HPDE6-E6E7 (cell line): ENCODE measurements at regions not wholly inside any gene's neighbourhood (a gene's known extent, or its start where the extent isn't known, plus 50 kb on each side); places are given as distances from the start of the nearest gene placed in this dataset.

ENCODE experiments used
- DNase-seq: peaks from one replicate; pipeline ENCODE4 v3.0.0; 2011; ENCODE audit warnings: missing footprints; ENCODE audit errors: extremely low spot score

DNA sequence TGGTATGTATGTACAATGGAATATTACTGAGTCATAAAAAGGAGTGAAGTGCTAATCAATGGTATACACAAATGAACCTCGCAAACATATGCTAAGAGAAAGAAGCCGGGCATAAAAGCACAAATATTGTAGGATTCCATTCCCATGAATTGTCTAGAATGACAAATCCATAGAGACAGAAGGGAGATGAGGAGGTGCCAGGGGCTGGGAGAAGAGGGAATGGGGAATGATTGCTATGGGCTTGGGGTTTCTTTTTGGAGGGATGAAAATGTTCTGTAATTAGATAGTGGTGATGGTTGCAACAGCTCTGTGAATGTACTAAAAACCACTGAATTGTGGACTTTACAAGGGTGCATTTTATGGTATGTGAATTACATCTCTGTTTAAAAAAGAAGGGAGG, 73.5 kb downstream of the GLI2 start:
- DNase-seq, result no peak

DNA sequence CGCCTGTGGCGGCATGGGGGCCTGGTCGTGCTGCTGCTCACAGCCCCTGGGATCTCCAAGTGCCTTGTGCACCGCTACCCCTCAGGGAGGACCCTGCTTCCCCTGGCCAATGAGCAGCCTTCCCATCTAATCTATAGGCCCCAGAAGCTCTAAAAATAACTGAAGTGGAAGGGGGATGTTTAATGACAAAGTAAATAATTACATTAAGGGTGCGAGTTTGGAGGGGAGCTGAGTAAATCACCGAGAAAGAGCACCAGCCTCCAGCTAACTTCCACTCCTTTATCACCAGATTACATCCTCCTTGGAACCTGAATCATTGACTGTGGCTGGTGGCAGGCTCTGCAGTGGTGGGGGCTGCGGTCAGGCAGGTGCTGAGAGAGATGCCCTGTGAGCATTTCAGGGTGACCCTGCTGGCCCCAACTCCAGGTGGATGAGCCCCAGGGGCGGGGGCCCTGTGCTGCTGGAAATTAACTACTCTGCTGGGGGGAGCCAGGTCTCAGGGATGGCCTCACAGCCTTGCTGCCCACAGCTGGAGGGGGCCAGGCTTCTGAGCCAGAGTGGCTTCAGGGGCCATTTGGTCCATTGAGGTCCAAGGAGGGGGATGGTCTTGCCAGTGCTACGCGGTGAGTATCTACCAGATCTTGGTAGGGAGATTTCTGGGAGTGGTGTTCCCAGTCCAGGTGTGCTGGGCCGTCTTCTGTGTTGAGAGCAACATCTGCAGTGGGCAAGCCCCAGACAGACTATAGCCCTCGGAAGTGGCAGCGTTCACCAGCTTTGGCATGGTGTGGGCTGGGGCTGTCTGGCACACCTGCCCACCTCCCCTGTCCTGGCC, 74.2 kb downstream of the GLI2 start:
- no peak for DNase-seq

DNA sequence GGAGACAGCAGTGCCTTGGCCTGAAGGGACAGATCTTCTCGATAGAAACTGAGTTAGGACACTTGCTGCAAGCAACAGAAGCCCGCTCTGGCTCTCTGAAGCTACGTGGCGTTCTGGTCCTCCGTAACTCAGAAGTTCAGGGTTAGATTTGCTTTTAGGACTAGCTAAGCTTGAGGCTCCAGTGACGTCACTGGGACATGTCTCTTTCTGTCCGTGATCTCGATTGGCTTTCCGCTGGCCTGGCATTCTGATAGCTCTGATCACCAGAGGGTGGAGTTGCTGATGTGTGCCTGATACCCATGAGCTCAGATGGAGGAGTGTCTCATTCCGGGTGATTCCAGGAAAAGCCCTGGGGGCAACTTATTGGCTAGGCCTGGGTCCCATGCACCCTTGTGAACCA, 75.0 kb downstream of the GLI2 start:
- DNase-seq, result no peak

DNA sequence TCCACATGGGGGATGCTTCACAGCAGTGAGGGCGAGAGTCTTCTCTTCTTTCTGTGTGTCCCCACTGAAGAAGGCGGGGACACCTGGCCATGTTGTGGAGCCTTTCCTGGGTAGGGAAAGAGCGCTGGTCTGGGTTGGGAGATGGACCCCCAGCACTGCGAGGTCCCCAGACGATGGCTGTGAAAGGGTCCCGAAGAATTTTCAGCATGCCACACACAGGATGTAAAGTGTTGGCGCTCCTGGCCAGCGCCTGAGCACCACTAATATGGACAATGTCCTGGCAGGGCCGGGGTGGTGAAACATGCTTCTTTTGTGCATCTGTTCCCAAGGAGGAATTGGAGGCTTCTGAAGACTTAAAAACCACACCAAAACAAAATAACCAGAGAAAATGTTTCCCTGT, 77.2 kb downstream of the GLI2 start:
- no peak for DNase-seq

DNA sequence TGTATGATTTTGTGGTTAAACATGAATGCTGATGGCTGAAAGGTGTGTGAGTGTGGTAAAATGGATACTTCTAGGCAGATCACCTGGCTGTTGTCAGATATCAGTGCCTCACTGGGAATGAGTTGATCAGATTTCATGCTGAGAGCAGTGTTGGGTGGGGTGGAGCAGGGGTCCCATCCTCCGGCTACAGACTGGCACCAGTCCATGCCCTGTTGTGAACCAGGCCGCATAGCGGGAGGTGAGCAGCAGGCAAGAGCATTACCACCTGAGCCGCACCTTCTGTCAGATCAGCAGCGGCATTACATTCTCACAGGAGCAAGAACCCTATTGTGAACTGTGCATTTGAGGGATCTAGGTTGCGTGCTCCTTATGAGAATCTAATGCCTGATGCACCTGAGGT, 78.7 kb downstream of the GLI2 start:
- DNase-seq, result no peak

DNA sequence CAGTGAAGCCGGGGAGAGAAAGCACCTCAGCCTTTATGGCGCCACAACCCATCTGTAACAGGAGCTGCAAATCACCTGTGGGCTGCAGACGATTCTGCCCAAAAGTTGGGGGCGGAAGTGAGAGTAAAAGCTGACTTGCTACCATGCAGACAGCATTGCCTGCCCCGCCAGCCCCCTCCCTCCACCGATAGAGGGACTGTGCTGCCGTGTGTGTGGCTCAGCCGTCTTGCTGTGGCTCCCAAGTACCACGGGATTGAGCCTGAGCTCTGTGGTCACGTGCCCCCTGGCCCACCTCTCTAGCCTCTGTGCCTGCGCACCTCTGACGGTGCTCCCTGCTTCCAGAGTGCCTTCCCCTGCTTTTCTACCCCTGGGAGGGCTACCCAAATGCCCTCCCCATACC, 79.6 kb downstream of the GLI2 start:
- no peak for DNase-seq

DNA sequence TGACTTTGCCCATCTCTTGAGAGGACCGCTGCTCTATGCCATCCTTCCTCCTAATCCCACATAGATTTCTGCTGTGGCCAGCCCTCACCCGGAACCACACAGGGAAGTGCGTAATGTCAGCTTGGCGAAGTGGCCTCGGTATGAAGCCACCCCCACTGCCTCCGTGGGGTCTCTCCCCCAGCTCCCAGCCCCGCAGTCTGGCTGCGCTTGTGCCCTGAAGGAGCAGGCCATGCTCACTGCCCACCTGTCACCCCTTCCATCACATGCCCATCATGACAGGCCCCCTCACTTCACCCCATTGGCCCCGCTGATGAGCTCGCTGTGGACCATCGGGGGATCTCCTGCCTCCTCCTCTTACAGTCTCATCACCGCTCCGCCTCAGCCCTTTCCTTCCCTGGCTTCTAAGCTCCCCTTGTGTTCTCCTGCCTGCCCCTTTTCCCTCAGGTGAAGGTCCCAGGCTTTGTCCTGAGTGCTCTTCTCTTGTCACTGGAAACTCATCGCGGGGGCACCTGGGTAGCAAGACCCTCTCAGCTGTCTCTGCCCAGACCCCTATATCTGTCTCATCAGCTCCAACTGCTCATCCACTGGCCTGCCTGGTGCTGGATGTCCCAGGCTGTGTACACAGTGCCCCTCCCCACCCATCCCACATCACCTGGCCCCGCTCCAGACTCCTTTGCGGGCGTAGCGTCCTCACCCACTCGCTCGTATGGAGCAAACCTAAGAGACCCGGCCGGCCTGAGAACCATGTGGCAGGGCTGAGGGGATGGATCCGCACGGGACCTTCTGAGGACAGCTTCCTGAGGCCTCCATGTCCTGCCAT, 81.7 kb downstream of the GLI2 start:
- no peak for DNase-seq

DNA sequence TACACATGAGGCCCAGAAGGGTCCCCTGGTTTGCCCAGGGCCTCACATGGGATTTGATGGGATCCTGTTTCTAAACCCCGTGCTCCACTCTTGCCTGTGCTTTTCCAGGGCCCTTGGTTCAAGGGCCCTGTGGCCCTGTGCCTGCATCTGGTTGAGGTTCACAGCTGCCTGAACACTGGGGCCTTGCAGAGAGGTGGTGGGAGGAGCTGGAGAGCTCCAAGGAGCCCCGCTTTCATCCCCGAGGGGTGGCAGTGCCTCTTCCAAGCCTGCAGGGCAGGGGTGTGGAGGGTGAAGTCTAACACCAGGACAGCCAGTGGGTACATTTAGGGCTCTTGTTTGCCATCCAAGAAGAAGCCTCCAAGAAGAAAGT, 82.3 kb downstream of the GLI2 start:
- DNase-seq, result no peak

DNA sequence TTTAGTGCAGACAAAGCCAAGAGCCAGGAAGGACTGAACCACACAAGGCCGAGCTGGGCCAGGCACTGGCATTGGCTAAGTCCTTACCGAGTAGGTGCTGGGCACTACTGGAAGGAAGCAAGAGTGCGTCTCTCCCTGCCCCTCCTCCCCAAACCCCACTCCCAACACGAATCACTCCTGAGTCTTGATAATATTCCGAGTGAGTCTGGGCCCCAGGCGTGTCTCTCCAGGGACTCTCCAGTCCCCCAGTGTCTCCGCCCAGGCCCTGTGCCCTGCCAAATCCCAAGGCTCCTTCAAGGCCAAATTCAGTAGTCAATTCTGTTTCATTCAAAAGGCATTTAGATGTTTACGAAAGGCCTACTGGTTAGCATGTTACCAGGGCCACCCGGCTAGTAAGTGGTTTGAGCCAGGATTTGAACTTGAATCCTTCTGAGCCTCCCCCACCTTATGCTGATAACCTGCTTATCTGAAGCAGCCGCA, 82.8 kb downstream of the GLI2 start:
- DNase-seq, result no peak

DNA sequence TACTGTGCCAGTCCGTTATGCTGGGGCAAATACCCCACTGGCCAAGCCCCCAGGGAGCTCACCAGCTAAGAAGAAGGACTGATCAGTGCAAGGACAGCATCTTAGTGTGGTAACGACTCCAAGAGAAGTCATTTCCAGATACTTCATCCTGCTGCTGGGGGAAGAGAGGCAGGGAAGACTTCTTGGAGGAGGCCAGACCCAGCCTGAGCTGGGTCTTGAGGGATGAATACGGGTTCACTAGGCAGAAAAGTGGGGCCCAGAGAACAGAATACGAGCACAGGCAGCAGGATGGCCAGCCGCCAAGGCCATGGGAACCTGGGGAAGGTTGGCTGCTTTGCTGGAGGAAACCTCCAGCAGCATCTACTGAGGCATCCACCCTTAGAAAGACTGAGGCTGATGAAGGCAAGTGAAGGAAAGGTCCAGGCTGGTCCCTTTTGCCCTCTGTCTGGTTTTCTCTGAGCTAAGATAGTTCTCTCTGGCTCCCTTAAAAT, 84.1 kb downstream of the GLI2 start:
- no peak for DNase-seq

DNA sequence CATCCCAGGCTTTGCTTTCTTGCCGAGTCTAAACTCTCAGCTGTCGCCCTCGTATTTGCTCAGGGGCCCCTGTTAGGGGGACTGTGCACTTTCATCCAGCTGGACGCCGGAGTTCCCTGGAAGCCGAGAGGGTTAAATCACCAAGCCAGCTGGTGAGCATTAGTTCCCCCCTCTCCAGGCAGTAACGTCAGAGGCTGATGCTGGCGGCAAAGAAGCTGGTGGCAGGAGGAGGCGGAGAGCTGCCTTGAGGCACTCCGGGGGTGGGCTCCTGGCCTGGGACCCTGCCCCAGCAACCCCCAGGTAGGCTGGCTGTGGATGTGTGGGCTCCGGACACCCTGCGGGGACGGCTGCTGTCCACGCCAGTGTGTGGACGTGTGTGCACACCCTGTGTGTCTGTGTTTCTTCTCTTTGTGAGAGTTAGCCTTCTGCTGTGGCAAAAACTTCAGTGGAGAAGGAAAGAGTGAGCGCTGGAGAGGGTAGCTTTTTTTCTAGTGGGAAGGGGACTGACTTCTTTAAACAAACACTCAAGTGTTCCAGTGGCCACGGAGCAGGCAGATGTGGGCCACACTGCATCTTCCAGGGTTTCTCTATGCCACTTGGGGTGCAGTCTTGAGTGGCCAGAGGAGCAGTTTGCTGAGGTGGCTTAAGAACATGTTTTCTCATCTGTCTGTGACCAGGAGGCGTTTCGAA, 84.7 kb downstream of the GLI2 start:
- no peak for DNase-seq

DNA sequence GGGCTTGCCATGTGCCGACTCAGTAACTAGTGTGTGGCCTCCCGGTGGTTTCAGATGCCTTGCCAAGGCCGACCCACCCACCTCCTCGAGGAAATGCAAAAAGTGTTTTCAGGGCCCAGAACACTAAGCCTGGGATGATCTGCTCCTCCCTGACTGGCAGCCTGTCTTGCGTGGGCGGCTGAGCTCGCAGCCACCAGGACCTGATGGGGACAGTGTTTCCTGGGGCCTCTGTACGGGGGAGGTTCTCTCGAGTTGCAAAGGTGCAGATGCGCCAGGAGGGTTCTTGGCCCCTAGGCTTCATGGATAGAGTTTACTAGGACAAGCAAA, 85.2 kb downstream of the GLI2 start:
- no peak for DNase-seq

DNA sequence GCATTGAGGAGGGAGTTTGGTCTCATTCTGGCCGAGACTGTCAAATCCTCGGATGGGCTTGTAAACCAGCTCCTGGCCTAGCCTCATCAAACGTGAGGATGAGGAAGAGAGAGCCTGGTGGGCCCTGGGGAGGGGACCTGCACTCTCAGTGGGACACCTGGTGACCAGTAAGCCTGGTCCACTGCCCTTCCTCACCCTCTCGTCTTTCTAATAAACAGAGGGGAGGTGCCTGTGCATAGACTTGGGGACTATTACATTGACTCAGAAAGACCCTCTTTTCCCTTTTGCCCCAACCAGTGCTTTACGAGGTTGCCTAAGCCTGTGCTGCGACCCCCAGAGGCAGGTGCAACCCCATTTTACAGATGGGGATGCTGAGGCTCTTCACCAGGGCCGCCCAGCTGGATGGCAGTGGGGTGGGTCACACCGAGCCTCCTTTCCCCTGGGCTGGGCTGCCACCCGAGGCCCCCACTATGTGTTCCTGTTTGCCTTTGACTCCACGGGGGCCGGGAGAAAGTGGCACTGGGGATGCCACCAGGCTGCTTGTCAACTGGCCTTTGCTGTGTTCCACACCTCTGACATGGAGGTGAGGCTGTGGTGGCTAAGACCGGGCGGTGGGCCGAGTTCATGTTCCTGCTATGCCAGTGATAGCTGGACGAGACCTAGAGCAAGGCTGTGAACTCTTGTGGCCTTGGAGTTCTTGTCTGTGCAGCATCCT, 85.9 kb downstream of the GLI2 start:
- DNase-seq, result no peak

DNA sequence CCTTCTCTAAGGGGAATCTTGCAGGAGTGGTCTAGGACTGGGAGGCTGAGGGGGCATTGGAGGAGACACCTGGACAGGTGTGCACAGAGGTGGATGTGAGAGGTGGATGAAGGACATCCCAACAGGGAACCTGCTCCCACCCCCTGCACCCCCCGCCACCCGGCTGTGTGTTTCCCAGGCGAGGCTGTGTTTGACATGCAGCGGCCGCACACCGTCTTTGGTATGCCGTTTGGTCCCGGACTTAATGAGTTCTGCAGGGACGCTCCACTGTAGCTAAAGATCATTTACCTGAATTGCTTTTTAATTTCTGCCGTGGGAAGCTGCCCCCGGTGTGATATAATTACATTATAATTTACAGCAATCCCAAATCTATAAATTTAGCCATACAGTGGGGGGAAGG, 87.3 kb downstream of the GLI2 start:
- no peak for DNase-seq

DNA sequence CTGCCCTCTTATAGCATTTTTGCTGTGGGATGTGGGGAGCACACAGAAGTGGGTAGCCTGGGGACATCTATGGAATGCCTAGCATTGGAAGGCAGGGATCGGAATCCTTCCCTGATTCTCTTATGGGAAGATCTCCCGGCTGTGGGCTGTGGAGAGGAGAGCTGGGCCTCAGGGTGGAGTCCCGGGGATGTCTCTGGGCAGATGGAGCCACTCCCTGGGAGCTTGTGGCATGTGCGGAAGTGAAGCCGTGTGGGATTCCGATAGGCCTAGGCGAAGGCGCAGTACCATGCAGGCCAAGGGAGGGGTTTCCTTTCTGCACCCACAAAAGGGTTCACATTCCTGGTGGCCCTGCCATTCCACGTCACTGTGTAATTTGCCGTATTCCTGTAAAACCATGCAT, 87.9 kb downstream of the GLI2 start:
- no peak for DNase-seq

DNA sequence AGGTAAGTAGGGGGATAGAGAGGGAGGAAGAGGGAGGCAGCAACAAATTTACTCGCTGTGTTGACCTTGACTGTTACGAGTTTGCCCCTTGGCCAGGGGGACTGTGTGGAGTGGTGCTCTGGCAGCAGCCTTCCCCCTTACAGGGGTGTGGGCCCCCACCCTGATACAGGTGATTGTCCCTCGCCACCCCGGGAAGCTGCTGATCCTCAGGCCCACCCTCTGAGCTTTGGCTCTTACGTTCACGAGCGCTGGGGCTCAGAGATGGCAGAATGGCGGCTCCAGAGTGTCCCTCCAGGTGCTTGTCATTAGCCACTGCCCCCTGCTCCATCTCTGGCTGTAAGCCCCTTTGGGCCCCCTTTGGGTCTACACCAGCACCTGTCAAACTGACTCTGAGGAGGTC, 88.6 kb downstream of the GLI2 start:
- DNase-seq, result no peak

DNA sequence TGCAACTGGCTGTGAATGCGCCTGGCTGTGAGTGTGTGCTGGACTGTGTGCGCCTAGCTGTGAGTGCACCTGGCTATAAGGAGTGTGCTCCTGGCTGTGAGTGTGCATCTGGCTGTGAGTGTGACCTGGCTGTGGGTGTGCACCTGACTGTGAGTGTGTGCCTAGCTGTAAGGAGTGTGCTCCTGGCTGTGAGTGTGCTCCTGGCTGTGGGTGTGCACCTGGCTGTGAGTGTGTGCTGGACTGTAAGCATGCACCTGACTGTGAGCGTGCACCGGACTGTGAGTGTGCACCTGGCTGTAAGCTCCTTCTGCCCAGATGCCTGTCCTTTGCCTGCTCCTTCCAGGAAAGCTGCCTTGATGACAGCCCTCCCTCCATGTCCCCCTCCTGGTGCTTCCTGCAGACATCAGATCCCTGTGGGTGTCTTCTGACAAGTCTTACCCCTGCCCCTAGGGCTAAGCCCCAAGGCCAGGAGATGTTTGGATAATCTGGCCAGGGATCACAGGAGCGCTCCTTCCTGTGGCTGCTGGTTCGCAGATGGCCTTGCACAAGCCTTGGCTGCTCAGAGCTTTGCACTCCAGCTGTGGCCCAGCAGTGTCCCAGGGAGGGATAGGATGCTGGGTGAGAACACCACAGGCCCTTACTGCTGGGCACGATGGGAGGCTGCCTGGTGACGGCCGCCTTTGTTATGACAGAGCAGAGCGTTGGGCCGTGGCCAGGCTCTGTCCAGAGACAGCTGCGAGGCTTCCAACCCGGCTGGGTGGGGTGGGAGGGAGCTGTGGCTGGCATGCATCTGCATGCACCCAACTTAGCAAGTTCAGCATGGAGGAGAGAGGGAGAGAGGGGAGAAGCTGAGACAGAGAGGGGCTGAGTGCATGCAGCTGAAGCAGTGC, 89.9 kb downstream of the GLI2 start:
- no peak for DNase-seq

DNA sequence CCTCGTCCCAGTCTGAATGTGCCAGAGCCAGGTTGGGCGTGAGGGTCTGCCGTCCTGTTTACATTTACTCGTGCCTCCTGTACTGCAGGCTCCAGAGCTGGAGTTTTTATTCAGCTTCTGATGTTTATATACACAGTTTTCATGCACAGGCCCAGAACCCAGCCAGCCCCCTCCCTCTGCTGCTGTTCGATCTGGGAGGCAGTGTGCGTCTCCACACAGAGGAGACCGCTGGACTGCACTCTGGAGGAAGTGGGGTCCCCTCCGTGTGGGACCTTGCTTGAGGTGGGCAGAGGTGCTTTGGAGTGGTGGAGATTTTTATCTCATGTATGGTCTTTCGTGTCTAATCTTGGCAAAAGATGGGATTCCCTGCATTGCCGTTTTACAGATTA, 90.6 kb downstream of the GLI2 start:
- no peak for DNase-seq

DNA sequence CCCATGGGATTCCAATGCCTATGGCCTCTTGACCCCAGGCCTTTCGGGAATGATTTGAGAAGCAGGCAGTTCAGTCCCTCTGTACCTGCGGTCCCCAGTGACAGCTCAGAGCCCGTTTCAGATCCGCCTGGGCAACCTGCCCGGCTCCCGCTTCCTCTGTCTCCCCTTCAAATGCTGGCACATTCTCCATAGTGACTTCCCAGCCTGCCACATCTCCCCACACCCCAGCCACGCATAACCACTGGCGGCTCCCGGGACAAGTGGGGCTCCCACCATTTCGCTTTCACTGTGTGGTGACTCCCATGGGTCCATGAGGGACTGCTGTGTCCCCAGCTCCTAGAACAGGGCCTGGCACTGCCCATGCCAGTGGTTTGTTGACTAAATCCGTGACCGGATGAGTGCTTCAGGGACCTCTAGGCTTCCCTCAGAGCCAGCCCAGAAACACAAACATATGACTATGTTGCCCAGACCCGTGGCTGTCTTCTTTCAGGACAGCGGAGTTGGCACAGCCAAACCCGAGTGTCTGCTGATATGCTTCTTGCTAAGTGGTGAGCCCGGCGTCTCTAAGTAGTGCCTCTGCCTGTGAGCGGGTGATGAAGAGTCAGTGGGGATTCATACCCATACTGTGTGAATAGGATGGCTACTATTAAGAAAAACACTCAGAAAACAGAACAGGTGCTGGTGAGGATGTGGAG, 91.2 kb downstream of the GLI2 start:
- no peak for DNase-seq

DNA sequence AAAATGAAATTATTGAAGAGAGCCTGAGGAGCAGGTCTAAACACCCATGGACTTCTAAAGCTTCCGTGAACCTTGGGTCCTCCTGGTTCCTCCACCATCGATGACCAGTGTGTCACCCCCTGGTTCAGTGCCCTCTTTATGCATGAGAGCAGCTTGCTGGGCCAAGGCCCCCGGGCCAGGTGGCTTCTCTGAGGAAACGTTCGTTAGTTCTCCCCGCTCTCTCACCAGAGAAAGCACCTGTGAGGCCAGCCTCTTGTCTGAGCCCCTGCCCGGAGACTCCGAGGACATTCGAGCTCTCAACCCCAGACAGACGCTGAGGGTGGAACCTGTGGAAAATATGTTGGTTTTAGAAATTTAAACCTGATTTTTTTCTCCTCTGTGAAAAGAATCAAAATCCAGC, 92.4 kb downstream of the GLI2 start:
- no peak for DNase-seq
